RPMI7951 (cell line): ENCODE measurements at regions not wholly inside any gene's neighbourhood (a gene's known extent, or its start where the extent isn't known, plus 50 kb on each side); places are given as distances from the start of the nearest gene placed in this dataset.
"Not testable (repeated sequence)": the region's sequence is repeated elsewhere in the genome, so short reads cannot be mapped to it uniquely, and the experiment has no call there.

ENCODE experiments used
- DNase-seq: peaks from one replicate; pipeline ENCODE4 v3.0.0-alpha.2; 2012; ENCODE audit warnings: low read depth

- no peak for DNase-seq
Observed at GRCh38 chr13:83825676-83826075, 56.6 kb downstream of the SLITRK1 start.

- DNase-seq = no peak
Observed at GRCh38 chr13:83824560-83824959, 57.7 kb downstream of the SLITRK1 start.

GRCh38 chr13:83824120-83824519 lies 58.2 kb downstream of the SLITRK1 start:
- DNase-seq = no peak

- no peak for DNase-seq
Observed at GRCh38 chr13:83819611-83820010, 62.7 kb downstream of the SLITRK1 start.

- DNase-seq = peak; percentile 0
Observed at GRCh38 chr13:83819156-83819555, 63.1 kb downstream of the SLITRK1 start.

GRCh38 chr13:83816081-83816480 lies 66.2 kb downstream of the SLITRK1 start:
- DNase-seq = no peak

GRCh38 chr13:83815598-83815997 lies 66.7 kb downstream of the SLITRK1 start:
- DNase-seq = no peak

GRCh38 chr13:83810136-83810535 lies 72.1 kb downstream of the SLITRK1 start:
- DNase-seq = no peak

- DNase-seq = no peak
Observed at GRCh38 chr13:83804356-83804962, 77.8 kb downstream of the SLITRK1 start.

- no peak for DNase-seq
Observed at GRCh38 chr13:83798731-83799130, 83.5 kb downstream of the SLITRK1 start.

GRCh38 chr13:83796364-83796763 lies 85.9 kb downstream of the SLITRK1 start:
- DNase-seq = no peak

GRCh38 chr13:83794583-83794982 lies 87.7 kb downstream of the SLITRK1 start:
- DNase-seq = no peak

- DNase-seq = no peak
Observed at GRCh38 chr13:83780227-83780626, 102.0 kb downstream of the SLITRK1 start.

GRCh38 chr13:83773961-83774360 lies 108.3 kb downstream of the SLITRK1 start:
- no peak for DNase-seq

- peak; percentile 27 for DNase-seq
Observed at GRCh38 chr13:83765796-83766195, 116.5 kb downstream of the SLITRK1 start.

- no peak for DNase-seq
Observed at GRCh38 chr13:83761631-83762030, 120.6 kb downstream of the SLITRK1 start.

GRCh38 chr13:83755210-83755609 lies 127.1 kb downstream of the SLITRK1 start:
- DNase-seq = not testable (repeated sequence)

GRCh38 chr13:83753912-83754624 lies 128.2 kb downstream of the SLITRK1 start:
- no peak for DNase-seq

GRCh38 chr13:83752141-83752540 lies 130.1 kb downstream of the SLITRK1 start:
- peak; percentile 2 for DNase-seq

GRCh38 chr13:83740622-83741021 lies 141.7 kb downstream of the SLITRK1 start:
- no peak for DNase-seq

- DNase-seq = no peak
Observed at GRCh38 chr13:83738407-83738806, 143.9 kb downstream of the SLITRK1 start.

- DNase-seq = no peak
Observed at GRCh38 chr13:83733293-83733692, 149.0 kb downstream of the SLITRK1 start.

- no peak for DNase-seq
Observed at GRCh38 chr13:83732755-83733154, 149.5 kb downstream of the SLITRK1 start.

- DNase-seq = no peak
Observed at GRCh38 chr13:83731113-83731512, 151.2 kb downstream of the SLITRK1 start.
